Right ventricle myocardium inferior (tissue), 1 donor: ENCODE measurements at regions not wholly inside any gene's neighbourhood (a gene's known extent, or its start where the extent isn't known, plus 50 kb on each side); places are given as distances from the start of the nearest gene placed in this dataset.

Source experiments
- ATAC-seq: fragments of 200-7000 bp; cut with Tn5 transposase; one replicate; pipeline ENCODE4 v1.9.1; 2020; ENCODE audit warnings: mild to moderate bottlenecking, moderate library complexity
- DNase-seq: peaks from one replicate; pipeline ENCODE4 v3.0.0; 2021; ENCODE audit errors: missing footprints
- intact Hi-C: fragments of 100-400 bp; cut with DNase I; formaldehyde crosslinking; loops from one replicate; pipeline ENCODE4 v1.11.0; 2022
- donor health status: DM: no; HTN: yes; CAD: no; lungs with severe emphysema.

- ATAC-seq (peak; percentile 59), DNase-seq (no peak)
- intact Hi-C loops = no loop called here
Observed at GRCh38 chr3:106809623-106810299, 567.5 kb upstream of the CCDC54 start.

- intact Hi-C loops = no loop called here
- no peak for ATAC-seq
- no peak for DNase-seq
Observed at GRCh38 chr3:106810300-106810875, 566.9 kb upstream of the CCDC54 start.

GRCh38 chr3:106811376-106811775 lies 565.9 kb upstream of the CCDC54 start:
- DNase-seq (no peak), ATAC-seq (no peak)
- intact Hi-C loops = no loop called here

GRCh38 chr3:106813742-106814141 lies 563.5 kb upstream of the CCDC54 start:
- DNase-seq (no peak), ATAC-seq (peak; percentile 60)
- intact Hi-C loops = no loop called here

GRCh38 chr3:106814231-106814630 lies 563.0 kb upstream of the CCDC54 start:
- DNase-seq (peak; percentile 70), ATAC-seq (peak; percentile 89)
- intact Hi-C loops = no loop called here

- no peak for DNase-seq
- intact Hi-C loops = no loop called here
- no peak for ATAC-seq
Observed at GRCh38 chr3:106816838-106817237, 560.4 kb upstream of the CCDC54 start.

GRCh38 chr3:106817706-106818105 lies 559.5 kb upstream of the CCDC54 start:
- intact Hi-C loops = no loop called here
- DNase-seq (no peak), ATAC-seq (no peak)

- DNase-seq (no peak), ATAC-seq (no peak)
- intact Hi-C loops = no loop called here
Observed at GRCh38 chr3:106819440-106819839, 557.8 kb upstream of the CCDC54 start.

- DNase-seq = peak; percentile 62
- intact Hi-C loops = no loop called here
- no peak for ATAC-seq
Observed at GRCh38 chr3:106820726-106821362, 556.4 kb upstream of the CCDC54 start.

GRCh38 chr3:106821801-106822200 lies 555.4 kb upstream of the CCDC54 start:
- intact Hi-C loops = no loop called here
- ATAC-seq = no peak
- no peak for DNase-seq

- ATAC-seq (no peak), DNase-seq (no peak)
- intact Hi-C loops = no loop called here
Observed at GRCh38 chr3:106822204-106822603, 555.0 kb upstream of the CCDC54 start.

- DNase-seq (no peak), ATAC-seq (no peak)
- intact Hi-C loops = loop anchor here (2.0 kb wide), 1 partner anchor 241 kb away; no protein-coding TSS in a partner anchor
Observed at GRCh38 chr3:106823701-106824100, 553.5 kb upstream of the CCDC54 start.

GRCh38 chr3:106824856-106825255 lies 552.4 kb upstream of the CCDC54 start:
- ATAC-seq (peak; percentile 66), DNase-seq (no peak)
- intact Hi-C loops = loop anchor here (2.0 kb wide), 1 partner anchor 240 kb away; no protein-coding TSS in a partner anchor

GRCh38 chr3:106825962-106826605 lies 551.2 kb upstream of the CCDC54 start:
- DNase-seq (no peak), ATAC-seq (peak; percentile 75)
- intact Hi-C loops = loop anchor here (2.0 kb wide), 1 partner anchor 239 kb away; no protein-coding TSS in a partner anchor

- intact Hi-C loops = no loop called here
- DNase-seq = no peak
- no peak for ATAC-seq
Observed at GRCh38 chr3:106826791-106827311, 550.4 kb upstream of the CCDC54 start.

- intact Hi-C loops = no loop called here
- ATAC-seq (no peak), DNase-seq (no peak)
Observed at GRCh38 chr3:106827515-106828213, 549.6 kb upstream of the CCDC54 start.

GRCh38 chr3:106829206-106829605 lies 548.0 kb upstream of the CCDC54 start:
- no peak for DNase-seq
- intact Hi-C loops = no loop called here
- no peak for ATAC-seq

GRCh38 chr3:106830334-106830733 lies 546.9 kb upstream of the CCDC54 start:
- ATAC-seq = no peak
- intact Hi-C loops = no loop called here

GRCh38 chr3:106836906-106837305 lies 540.3 kb upstream of the CCDC54 start:
- no peak for DNase-seq
- no peak for ATAC-seq
- intact Hi-C loops = no loop called here

More at GRCh38 chr3:106830334-106830733, 546.9 kb upstream of the CCDC54 start:
- no peak for DNase-seq
